ENCODE measurements at regions not wholly inside any gene's neighbourhood (a gene's known extent, or its start where the extent isn't known, plus 50 kb on each side); places are given as distances from the start of the nearest gene placed in this dataset.
"Not testable (repeated sequence)": the region's sequence is repeated elsewhere in the genome, so short reads cannot be mapped to it uniquely, and the experiment has no call there.

- DNase-seq (ENCODE audit: low read depth in 2 of 2): no peak
Observed at GRCh38 chr12:27133022-27133590, 50.7 kb upstream of the C12orf71 start.

GRCh38 chr12:27140478-27140969, 58.1 kb upstream of the C12orf71 start:
- DNase-seq (ENCODE audit: low read depth in 2 of 2): no peak

- peak; percentile 7 to 21 for DNase-seq (ENCODE audit: low read depth in 2 of 2)
Observed at GRCh38 chr12:27142101-27142721, 59.8 kb upstream of the C12orf71 start.

- DNase-seq (ENCODE audit: low read depth in 2 of 2): no peak
Observed at GRCh38 chr12:27143256-27144069, 61.1 kb upstream of the C12orf71 start.

- DNase-seq (ENCODE audit: low read depth in 2 of 2): not testable (repeated sequence)
Observed at GRCh38 chr12:27145725-27146124, 63.3 kb upstream of the C12orf71 start.

- DNase-seq (ENCODE audit: low read depth in 2 of 2): no peak
Observed at GRCh38 chr12:27148373-27148772, 66.0 kb upstream of the C12orf71 start.

GRCh38 chr12:27148791-27149190, 66.4 kb upstream of the C12orf71 start:
- no peak for DNase-seq (ENCODE audit: low read depth in 2 of 2)

- no peak for DNase-seq (ENCODE audit: low read depth in 2 of 2)
Observed at GRCh38 chr12:27151479-27151878, 69.1 kb upstream of the C12orf71 start.

- no peak for DNase-seq (ENCODE audit: low read depth in 2 of 2)
Observed at GRCh38 chr12:27158297-27158696, 75.9 kb upstream of the C12orf71 start.

GRCh38 chr12:27161458-27162228, 79.3 kb upstream of the C12orf71 start:
- no peak for DNase-seq (ENCODE audit: low read depth in 2 of 2)

GRCh38 chr12:27162229-27162537, 79.8 kb upstream of the C12orf71 start:
- DNase-seq (ENCODE audit: low read depth in 2 of 2): no peak

- no peak for DNase-seq (ENCODE audit: low read depth in 2 of 2)
Observed at GRCh38 chr12:27163048-27163715, 80.8 kb upstream of the C12orf71 start.

GRCh38 chr12:27163894-27164293, 80.2 kb upstream of the STK38L start:
- no peak for DNase-seq (ENCODE audit: low read depth in 2 of 2)

- DNase-seq (ENCODE audit: low read depth in 2 of 2): no peak
Observed at GRCh38 chr12:27164330-27165040, 79.6 kb upstream of the STK38L start.

- DNase-seq (ENCODE audit: low read depth in 2 of 2): not testable (repeated sequence)
Observed at GRCh38 chr12:27165958-27166357, 78.1 kb upstream of the STK38L start.

- not testable (repeated sequence) for DNase-seq (ENCODE audit: low read depth in 2 of 2)
Observed at GRCh38 chr12:27171494-27171893, 72.6 kb upstream of the STK38L start.

GRCh38 chr12:27176765-27177164, 67.3 kb upstream of the STK38L start:
- DNase-seq (ENCODE audit: low read depth in 2 of 2): peak in 1 of 2 donors; percentile 36

- DNase-seq (ENCODE audit: low read depth in 2 of 2): no peak
Observed at GRCh38 chr12:27177706-27178105, 66.4 kb upstream of the STK38L start.

- DNase-seq (ENCODE audit: low read depth in 2 of 2): no peak
Observed at GRCh38 chr12:27178255-27178654, 65.8 kb upstream of the STK38L start.

GRCh38 chr12:27178723-27179399, 65.2 kb upstream of the STK38L start:
- no peak for DNase-seq (ENCODE audit: low read depth in 2 of 2)
